GM18511 (cell line): ENCODE measurements at regions not wholly inside any gene's neighbourhood (a gene's known extent, or its start where the extent isn't known, plus 50 kb on each side); places are given as distances from the start of the nearest gene placed in this dataset.

Experiments
- ATAC-seq: cut with Tn5 transposase; IDR thresholded peaks from one replicate; pipeline ENCODE4 v1.9.1; 2021; ENCODE audit warnings: mild to moderate bottlenecking, moderate library complexity; ENCODE audit not compliant: unreplicated experiment

DNA sequence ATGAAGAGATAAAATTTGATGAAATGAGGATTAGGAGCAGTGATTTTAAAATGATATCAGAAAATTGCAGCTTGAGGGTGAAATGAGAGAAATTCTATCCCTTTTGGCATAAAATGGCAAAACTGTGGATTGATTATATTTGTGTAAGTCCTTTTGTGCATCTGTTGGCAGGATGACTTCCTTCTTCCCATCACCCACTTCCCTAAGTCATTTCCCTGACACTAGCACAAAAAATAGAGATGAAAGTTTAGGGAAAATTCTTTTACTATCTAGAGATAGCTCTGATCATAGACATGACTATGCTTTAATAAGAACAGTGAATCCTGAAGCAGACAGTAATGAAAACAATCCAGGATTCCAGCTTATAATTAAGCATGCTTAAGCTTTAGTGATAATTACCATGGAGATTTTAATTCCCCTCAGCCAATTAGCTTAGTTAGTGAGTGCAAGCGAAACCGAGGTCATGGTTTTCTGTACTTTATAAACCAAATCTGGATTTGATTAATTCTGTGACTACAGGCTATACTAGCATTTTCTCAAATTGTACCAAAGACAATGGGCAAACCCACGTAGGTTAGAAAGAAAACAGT, 163.6 kb upstream of the TARS1 start:
- ATAC-seq: no peak

- no peak for ATAC-seq
Measured at GRCh38 chr5:33281431-33281843, 159.3 kb upstream of the TARS1 start.

GRCh38 chr5:33282157-33282556, 158.6 kb upstream of the TARS1 start:
- ATAC-seq: no peak

DNA sequence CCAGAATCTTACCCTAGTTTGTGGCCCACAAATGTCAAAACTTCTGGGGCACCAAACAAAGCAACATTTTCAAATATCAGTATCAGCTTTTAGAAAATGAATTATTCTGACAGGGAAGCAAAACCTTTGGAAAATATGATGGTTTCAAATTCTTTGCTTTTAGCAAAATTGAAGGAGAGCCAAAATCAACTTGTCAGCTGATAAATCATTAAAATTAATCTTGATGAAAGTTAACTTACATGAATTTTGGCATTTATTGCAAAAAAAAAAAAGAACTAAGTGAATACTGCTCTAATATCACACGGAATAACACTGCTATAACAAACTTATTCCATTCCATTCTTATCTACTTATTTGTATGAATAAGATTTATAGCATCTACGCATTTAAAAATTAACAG, 158.1 kb upstream of the TARS1 start:
- no peak for ATAC-seq

GRCh38 chr5:33283243-33283642, 157.5 kb upstream of the TARS1 start:
- no peak for ATAC-seq

DNA sequence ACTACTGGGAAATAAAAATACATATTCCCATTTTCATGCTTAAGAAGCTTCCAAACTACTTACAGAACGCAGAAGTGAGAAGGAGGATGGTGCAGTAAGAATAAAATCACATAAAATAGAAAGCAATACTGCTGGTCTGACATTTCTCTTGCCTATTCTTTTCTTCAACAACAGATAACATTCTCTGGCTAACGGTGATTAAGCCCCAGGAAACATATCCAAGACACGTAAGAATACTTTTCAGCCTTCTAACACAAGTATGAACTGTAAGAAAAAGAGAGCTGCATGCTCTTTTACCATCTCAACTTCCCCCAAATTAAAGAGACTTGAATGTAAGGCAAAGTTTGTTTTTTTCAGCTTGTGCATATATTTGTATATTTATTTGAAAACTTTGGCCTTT, 156.1 kb upstream of the TARS1 start:
- no peak for ATAC-seq

GRCh38 chr5:33287242-33287641, 153.5 kb upstream of the TARS1 start:
- no peak for ATAC-seq

GRCh38 chr5:33291216-33292000, 149.4 kb upstream of the TARS1 start:
- no peak for ATAC-seq

DNA sequence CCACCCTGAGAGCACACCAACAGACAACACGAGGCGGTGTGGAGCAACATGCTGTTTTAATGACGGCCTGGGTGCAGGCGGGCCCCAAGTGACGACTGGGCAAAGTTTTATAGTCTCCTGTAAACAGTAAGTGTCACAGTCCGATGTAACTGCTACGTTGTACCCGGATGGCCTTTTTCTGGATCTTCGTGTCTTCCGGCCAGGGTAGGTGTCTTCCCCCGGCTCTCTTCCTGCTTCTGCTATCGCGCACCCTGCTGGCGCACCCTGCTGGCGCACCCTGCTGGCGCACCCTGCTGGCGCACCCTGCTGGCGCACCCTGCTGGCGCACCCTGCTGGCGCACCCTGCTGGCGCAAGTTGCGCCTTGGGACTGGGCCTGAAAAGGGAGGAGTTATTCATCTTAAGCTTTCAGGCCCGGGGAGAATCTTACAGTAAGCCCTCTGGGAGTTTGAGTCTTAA, 143.0 kb upstream of the TARS1 start:
- ATAC-seq: no peak

DNA sequence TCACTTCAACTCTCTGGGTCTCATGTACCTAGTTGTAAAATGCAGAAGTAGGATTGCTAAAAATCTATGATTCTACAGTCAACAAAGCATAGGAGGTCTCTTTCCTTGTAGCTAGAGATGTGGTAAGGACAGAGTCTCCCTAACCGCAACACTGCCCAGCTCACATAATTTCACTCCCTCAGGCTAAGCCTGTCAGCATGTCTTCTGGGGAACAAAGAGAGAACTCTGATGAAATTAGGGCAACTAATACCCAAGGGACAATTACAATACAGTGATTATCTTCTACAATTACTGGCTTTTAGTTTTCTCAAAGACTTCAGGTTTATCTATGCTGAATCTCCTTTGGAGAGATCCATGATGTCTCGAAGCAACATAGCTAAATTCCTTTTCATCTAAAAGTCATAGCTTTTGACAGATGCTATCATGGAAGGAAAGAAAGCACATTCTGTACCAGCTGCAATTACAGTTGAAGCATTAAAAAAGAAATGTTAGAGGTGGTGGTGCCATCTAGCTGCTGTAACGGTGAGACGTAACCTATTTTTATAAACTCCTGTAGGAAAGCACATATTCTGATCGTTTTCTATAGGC, 141.1 kb upstream of the TARS1 start:
- peak; percentile 38 for ATAC-seq

GRCh38 chr5:33300209-33300742, 140.5 kb upstream of the TARS1 start:
- ATAC-seq: peak; percentile 80

DNA sequence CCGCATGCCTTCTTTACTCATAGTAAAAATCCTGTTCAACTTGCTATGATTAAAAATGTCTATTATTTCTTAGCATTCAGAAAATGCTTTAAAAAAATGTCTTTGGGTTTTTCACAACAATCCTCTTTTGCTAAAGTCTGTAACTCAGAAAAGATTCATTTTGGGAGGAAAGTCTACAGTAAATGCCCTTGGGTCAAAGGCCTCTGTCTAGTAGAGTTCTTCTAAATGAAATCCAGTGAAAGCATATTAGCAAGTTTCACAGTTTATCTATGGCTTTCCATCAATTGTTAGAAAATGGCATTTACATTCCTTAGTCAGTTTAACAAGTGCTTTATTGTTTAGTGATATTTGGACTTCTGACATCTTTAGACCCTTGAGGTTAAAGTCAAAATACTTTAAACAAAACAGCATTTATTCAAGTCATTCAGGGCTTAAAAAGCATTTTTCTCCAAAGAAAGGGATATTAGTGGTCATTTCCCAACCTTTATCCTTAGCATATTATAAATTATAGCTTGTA, 137.1 kb upstream of the TARS1 start:
- no peak for ATAC-seq

- ATAC-seq: no peak
Measured at GRCh38 chr5:33304601-33305000, 136.2 kb upstream of the TARS1 start.

- no peak for ATAC-seq
Measured at GRCh38 chr5:33305572-33305971, 135.2 kb upstream of the TARS1 start.

GRCh38 chr5:33306758-33307157, 134.0 kb upstream of the TARS1 start:
- no peak for ATAC-seq

DNA sequence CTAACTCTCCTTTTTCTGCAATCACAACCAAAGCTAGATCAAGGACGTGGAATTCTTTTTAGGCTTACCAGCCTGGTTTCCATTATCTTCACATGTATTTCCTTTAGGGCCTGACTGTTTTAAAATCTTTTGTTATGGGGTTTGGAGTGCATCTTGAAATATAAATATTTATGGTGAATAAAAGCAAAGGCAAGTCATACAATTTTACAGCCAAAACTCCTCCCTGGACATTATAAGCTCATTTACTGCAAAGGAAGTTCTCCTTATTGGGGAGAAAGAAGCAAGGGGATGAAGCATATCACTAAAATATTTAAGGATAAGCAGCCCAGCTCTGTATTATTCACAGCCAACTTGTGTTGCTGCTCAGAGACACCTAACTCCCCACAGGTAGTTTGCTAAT, 132.2 kb upstream of the TARS1 start:
- no peak for ATAC-seq

GRCh38 chr5:33309068-33309467, 131.7 kb upstream of the TARS1 start:
- ATAC-seq: no peak

DNA sequence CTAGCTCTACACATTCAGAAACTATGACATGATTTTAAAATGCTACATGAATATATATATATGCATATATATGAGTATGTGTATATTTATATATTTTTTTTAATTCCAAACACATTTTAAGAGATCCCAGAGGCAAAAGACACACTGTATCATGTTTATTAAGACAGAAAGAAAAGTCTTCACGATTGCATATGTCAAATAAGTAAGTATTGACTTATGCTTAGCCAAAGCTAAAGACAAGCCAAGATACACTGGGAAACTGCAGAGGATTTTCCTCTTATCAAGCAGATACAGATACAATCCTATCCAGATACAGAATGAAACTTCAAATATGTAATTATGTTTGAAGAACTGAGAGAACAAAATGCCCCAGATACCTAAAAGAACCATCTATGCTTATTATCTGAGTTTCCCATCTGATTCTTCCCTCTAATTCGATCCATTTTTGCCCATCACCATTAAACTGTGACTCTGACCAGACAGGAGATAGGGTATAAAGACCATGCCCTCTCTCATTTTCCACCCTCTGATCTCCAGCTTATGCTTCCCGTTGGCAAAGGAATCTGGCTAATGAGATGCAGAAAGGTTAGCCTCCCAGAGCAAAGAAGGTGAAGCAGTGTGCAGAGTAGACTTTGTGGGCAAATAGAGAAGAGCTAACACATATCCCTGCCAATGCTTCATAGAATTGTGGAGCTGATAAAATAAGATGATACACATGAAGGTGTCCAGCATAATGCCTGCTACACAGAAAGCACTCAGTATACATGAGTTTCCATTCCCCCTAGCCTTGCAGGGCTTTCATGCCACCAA, 131.0 kb upstream of the TARS1 start:
- ATAC-seq: no peak

DNA sequence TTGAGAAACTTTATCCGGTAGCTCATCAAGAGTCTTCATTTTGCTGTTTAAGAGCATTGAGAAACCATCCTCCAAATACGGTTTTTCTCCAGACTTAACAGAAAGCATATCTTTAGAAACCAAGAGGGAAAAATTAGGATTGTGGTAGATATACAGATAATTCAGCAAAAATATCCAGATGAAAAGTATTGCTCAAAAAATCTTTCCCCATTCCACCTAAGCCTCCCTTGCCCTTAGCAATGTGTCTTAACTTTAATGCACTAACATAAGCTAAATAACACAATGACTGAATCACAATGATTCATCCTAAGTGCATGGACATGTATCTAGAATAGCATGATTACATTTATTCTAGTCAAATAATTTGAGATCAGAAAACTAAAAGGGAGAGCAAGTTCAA, 130.3 kb upstream of the TARS1 start:
- no peak for ATAC-seq

GRCh38 chr5:33311893-33312292, 128.9 kb upstream of the TARS1 start:
- ATAC-seq: no peak
